ENCODE measurements at regions not wholly inside any gene's neighbourhood (a gene's known extent, or its start where the extent isn't known, plus 50 kb on each side); places are given as distances from the start of the nearest gene placed in this dataset.
A peak's percentile ranks its signal among the peaks of the same experiment; 100 is the strongest.
"Not testable (repeated sequence)": the region's sequence is repeated elsewhere in the genome, so short reads cannot be mapped to it uniquely, and the experiment has no call there.

GRCh38 chr6:154923199-154923869 lies 71.8 kb upstream of the TIAM2 start:
- DNase-seq: no peak

- DNase-seq: no peak
Observed at GRCh38 chr6:154925130-154925529, 70.0 kb upstream of the TIAM2 start.

- no peak for DNase-seq
Observed at GRCh38 chr6:154926366-154926765, 68.7 kb upstream of the TIAM2 start.

GRCh38 chr6:154928325-154928922 lies 66.7 kb upstream of the TIAM2 start:
- DNase-seq: peak; percentile 74

GRCh38 chr6:154930451-154930851 lies 64.7 kb upstream of the TIAM2 start:
- no peak for DNase-seq

- DNase-seq: peak; percentile 80
Observed at GRCh38 chr6:154931711-154932424, 63.2 kb upstream of the TIAM2 start.

- peak; percentile 86 for DNase-seq
Observed at GRCh38 chr6:154932515-154933027, 62.5 kb upstream of the TIAM2 start.

- DNase-seq: peak; percentile 79
Observed at GRCh38 chr6:154933181-154933827, 61.8 kb upstream of the TIAM2 start.

- no peak for DNase-seq
Observed at GRCh38 chr6:154937306-154938220, 57.6 kb upstream of the TIAM2 start.

- no peak for DNase-seq
Observed at GRCh38 chr6:154938221-154938580, 56.9 kb upstream of the TIAM2 start.

- DNase-seq: not testable (repeated sequence)
Observed at GRCh38 chr6:154938727-154939285, 56.3 kb upstream of the TIAM2 start.

GRCh38 chr6:154942770-154943169 lies 52.3 kb upstream of the TIAM2 start:
- DNase-seq: no peak

GRCh38 chr6:154945271-154945890 lies 49.7 kb upstream of the TIAM2 start:
- no peak for DNase-seq

Data from fibroblast of skin of back (primary cell).